Right hindlimb (tissue), 1 donor: ENCODE measurements at regions not wholly inside any gene's neighbourhood (a gene's known extent, or its start where the extent isn't known, plus 50 kb on each side); places are given as distances from the start of the nearest gene placed in this dataset.

Experiments used
- DNase-seq: peaks from one replicate; pipeline ENCODE4 v3.0.0-alpha.2; 2018

DNA sequence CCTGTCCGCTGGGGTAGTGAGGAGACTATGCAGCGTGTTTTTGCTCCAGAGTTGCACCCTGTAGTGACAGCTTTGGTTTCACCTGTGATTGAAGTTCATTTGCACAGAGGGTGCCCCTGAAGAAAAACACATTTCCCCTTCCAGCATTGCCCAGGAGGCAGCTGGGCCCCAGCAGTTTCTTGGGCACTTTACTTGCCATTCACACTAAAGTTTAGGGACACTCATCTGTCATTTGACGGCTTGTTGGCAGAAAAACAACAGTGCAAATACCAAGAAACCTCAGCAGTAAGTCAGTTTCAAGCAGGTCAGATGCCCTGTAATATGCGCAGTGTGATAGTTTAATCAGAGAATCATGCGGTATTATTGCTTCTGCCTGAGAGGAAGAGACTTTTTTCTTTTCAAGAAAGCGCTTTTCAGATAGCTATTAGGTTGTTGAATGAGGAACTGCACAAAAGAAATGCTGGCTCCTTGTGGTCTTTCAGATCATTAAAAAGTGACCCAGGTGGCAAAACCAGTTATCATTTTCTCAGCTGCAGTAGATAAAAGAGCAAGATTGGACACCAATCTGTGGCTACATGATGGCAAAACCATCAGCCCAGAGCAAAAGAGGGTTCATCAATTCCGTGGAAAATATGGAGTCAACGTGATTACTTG, 136.2 kb upstream of the PUM3 start:
- DNase-seq = no peak

DNA sequence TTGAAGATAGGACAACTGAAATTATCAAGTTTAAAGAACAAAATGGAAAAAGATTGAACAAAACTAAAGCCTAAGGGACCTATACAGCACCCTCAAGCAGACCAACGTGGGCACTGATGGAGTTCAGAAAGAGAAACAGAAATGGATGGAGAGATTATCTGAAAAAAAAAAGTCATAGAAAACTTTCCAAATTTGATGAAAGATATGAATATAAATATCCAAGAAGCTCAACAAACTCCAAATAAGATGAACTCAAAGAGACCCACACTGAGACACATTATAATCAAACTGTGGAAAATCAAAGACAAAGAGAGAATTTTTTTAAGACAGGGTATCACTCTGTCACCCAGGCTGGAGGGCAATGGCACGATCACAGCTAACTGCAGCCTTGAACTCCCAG, 128.6 kb upstream of the PUM3 start:
- DNase-seq = no peak

DNA sequence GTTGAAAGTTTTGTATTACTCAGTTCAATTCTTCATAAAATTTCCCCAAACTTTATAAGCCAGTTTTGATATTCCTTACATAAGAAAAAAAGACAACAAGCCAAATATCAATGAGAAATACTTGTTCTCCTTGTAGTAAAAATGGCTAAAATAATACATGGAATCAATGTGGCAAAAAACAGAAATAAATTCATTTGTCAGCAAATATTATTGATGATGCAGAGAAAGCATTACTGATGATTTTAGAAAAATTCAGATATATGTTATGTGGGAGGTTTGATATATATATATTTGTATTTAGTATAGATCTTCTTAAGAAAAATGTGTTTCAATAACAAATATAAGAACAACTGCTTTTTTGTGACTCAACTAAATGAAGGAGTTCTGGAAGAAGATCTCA, 127.0 kb upstream of the PUM3 start:
- DNase-seq = no peak

DNA sequence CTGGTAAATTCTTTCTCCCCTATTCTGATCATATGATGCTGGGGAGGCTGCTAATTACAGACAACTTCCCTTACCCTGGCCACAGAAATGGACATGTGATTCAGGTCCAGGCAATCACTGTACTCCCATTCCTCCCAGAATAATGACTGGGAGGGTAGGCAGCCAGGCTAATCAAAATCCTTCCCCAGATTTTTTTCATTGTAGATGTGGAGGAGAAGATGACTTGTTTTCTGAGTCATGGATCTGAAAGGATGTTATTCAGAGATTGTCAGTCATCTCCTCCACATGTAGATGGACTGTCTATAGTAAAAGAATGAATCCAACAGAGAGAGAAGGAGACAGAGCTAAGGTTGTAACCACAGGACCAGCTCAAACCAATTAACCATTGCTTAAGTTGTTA, 123.9 kb upstream of the PUM3 start:
- no peak for DNase-seq

DNA sequence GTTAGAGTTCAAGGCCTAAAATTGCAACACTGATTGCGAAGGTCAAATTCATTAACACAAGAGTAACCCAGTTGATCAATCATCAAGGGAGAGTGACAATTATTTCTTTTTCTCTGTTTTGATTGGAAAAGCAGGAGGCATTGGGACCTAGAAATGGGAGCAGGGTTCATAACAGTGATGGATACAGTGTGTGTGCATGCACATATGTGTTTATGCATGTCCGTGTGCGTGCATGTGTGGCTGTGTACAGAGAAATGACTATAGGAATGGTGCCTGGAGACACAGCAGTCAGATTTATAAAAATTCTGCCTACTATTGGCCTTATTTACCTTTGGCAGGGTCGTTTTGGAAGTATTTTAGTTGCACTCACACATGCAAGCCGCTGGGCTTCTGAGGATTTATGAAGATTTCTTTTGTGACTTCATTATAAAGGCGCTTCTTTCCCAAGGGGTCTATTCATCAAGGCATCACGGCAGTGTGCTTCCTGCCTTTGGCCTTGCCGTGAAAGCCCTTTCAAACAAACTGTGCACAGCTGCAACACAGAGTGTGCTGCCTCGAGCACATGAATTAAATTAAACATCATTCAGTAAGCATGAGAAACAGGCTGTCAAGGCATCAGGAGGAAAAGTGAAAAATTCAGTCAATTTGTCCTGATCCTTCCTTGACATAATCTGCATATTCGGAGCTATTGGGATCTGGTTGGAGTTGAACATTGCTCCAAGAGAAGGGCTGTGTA, 122.8 kb upstream of the PUM3 start:
- DNase-seq = peak; percentile 57

DNA sequence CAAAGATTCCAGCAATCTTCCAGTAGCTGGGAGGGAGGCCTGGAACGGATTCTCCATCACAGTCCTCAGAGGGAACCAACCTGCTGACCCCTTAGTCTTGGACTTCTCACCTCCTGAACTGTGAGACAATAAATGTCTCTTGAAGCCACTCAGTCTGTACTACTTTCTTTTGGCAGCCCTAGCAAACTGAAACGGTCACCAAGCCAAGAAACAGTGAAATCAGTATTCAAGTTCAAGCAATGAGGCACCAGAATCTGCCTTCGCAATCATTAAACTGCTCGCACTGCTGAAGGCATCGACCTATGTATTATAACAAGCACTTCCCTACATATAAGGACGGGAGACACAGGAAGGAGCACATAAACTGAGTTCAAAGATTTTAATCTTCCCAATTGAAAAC, 120.6 kb upstream of the PUM3 start:
- DNase-seq = peak; percentile 30

DNA sequence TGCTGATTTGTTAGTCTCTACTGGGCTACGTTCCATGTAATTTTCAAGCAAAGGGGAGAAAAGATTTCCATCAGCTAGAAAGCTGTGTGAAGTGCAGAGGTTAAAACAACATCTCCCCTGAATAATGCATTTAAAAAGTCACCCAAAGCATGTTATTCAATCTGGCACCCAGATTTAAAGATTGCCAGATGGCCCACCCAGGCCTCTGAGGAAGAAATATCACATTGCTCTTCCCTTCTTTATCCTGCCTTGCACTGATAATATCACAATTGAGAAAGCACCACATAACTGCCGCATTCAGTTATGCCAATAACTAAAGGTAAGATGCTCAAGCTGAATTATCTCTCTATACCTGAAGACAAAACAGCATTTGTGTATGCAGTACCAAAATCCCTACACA, 119.4 kb upstream of the PUM3 start:
- no peak for DNase-seq

DNA sequence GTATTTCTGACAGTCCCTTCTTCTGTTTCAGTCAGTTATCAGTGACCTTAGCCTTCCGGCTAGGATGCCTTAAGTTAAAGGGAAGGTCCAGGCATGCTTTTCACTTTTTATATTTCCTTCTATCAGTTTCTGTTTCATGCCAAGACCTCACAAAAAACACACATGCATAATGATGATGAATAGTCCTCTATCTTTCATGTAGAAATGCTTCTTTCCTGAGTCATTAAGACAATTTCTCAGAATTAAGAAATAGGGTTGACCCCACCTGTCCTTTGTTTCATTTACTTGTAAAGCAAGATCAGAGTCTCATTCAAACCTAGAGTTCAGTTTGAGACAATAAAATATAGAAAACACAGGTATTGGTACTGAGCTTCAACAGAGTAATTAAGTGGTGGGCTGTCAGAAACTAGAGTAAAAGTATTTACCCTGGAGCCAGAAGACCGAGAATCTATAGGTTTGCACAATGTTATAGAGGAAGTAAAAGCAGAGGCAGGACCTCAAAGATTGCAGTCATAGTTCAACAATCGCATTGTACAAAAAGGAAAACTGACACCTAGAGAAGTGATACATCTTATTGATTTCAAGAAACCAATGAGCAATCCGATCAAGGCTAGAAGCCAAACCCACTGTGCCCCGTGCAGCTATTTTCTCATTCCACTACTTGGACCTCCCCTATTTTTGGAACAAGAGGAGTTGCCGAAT, 118.7 kb upstream of the PUM3 start:
- no peak for DNase-seq

DNA sequence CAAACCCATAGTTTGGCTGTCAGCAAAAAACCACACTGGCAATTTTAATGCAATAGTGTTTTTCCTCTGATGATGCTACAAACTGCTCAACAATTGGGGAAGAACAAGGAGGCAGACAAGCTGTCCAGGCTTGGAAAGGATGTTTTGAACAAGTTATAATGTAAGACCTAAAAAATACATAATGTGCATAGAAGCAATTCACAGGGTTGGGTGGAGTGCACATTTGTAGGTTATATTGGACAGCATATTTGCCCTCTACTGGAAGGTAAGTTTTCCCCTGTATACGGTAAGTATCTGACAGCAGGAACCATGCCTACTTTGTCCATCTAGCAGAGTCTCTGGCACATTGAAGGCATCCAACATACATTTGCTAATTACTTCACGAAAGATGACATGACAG, 114.3 kb upstream of the PUM3 start:
- DNase-seq = no peak

DNA sequence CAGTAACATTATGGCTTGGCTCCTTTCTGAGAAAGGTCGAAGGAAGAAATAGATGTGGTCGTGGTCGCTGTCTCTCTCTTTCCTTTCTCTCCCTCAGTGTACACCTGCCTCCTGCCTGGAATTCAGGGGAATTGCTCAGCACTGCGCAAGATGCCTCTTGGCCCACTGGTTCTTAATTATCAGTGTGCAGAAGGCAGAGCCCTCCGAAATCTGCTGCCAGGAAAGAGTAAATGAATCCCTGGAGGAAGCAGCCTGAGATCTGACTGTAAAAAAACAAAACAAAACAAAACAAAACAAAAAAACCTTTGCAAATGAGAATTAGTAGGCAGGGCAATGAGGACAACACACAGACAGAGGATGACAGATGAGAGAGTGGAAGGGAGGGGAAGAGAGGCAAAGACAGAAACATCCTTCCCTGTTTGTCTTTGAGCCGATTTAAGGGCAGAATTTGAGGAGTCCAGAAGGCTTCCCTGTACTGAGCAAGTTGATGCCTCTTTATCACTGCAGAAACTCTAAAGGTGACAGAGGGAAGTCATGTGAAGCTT, 113.8 kb upstream of the PUM3 start:
- no peak for DNase-seq

DNA sequence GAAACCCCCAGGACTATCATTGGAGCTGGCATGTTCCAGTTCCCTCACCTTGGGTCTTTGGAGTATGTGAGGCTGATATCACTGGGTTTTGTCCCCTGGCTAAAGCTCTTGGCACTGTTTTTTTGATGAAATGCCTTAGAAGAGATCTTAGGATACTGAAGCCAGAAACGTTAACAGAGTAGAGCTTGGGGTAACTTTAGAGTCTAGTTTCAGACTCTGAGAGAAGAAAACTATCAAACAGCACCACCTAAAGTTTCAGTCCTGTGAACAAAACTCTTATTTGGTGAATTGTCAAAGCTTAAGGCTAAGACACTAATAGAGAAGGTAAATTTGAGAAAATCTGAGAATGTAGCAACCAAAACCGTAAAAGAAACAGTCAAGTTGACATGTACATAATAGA, 111.7 kb upstream of the PUM3 start:
- DNase-seq = no peak

DNA sequence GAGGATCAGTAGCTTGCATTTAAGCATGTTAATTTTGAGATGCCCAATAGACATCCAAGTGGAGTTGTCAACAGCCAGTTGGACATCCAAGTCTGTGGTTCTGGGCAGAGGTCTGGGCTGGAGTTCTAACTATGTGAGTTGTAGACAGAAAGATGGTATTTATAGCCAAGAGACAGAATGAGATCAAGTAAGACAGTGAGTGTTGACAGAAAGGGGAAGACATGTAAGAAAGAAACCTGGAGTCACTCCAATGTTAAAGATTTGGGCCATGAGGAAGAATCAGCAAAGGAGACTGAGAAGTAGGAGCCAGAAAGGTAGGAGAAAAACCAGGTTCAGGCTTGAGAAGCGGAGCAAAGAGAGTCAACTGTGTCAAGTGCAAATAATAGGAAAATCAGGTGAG, 95.5 kb upstream of the PUM3 start:
- DNase-seq = no peak

DNA sequence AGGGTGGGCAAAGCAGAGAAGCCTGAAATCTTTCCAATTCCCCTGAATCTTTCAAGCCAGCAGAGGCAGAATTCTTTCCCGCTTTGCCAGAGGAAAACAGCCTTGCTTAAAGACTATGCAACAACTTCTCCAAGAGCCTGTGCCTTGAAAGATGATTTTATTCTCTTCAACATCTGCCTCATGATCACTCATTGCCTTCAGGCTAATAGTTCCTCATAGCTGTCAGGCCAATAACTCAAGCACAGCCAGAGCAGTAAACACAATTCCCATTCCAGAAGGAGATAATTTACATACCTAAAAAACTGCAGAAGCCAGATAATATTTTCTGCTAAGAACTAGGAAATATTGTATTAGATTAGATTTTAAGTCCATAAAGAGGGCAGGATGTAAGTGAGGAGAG, 92.3 kb upstream of the PUM3 start:
- DNase-seq = no peak

DNA sequence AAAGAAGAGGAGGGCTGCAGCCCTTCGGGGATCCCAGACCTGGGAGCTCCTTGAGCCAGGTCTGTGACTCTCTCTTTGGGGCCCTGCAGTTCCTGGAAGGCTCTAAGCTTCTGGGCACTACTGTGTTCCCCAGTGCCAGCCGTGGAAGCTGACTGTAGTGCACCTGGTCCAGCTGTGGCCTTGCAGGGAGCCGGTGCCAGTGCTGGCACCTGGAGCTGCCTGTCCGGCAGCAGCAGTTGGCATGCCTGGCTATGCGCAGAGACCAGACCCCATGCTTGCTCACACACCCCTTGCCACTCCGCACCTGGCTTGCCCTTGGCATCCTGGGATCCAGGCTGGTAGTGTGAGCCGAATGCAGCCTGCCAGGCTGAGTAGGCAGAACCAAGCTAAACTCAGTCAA, 91.0 kb upstream of the PUM3 start:
- DNase-seq = no peak

DNA sequence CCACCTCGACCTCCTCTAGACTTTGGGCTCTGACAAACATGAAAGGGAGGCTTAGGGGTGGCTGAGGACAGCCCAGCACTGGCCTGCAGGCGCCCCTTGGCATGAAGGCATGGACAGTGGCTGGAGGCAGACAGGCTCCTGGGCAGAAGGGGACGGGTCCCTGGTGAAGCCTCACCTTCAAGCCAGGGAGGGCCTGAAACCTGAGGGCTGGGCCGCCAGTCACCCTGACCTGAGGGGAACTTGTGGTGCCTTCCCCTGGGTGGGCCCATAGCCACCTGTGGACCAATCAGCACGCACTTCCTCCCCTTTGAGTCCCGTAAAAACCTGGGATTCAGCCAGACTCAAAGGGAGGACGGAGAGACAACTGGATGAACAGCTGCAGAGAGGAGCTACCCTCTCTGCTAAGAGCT, 90.4 kb upstream of the PUM3 start:
- DNase-seq = no peak

DNA sequence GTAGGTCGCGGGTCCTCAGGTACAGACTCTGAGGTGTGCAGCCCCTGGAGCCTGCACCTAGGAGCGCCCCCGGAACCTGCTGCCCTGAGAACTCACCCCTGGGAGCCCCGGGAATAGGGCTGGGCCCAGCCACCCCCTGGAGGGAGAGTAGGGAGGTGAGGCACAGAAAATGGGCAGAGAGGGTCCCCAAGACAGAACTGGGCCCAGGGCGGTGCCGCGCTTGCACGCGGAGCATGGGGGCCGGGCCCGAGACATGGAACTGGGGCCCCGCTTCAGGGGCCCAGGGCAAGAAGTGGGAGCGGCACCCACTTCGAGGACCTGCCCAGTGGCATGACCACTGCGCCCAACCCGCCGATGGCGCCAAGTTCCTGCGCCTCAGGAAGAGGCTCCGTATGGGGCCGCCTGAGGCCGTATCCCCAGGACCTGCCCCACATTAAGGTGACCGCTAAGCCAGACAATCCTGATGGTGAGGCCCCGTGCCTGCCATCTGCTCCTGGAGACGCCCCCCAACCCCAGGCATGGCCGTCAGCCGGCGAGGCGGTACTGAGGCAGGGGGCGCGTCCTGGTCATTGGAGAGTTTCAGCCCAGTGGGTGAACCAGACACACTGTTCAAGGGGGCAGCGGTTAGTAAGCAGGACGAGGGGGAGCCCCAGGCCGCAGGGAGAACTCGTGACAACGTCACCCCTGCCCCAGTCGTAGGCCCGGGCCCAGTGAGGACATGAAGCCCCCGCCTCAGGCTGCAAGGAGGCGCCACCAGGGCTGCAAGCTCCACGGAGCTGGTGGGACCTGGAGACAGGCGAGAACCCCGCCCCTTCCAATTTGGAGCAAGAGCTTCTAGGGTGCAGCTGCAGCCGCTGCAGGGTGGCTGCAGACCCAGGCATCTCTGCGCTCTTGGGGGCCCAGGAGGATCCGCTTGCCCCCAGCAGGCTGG, 89.5 kb upstream of the PUM3 start:
- DNase-seq = no peak

DNA sequence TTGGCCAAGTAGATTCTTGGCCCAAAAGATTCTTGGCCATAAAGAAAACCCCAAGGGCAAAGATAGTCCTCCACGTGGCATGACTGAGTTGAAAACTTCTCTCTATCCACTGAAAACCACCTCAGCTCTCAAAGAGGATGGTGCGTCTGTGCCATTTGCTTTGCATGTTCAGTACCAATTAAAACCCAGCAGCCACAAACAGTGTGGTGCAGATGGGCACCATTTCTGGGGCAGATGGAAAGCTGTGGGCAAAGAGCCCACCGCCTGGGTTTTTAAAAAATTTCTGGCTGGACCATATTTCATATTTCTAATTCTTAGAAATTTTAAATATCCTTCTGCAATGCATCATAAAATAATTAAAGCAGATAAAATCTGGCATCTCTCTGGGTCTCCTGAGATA, 84.5 kb upstream of the PUM3 start:
- DNase-seq = no peak

DNA sequence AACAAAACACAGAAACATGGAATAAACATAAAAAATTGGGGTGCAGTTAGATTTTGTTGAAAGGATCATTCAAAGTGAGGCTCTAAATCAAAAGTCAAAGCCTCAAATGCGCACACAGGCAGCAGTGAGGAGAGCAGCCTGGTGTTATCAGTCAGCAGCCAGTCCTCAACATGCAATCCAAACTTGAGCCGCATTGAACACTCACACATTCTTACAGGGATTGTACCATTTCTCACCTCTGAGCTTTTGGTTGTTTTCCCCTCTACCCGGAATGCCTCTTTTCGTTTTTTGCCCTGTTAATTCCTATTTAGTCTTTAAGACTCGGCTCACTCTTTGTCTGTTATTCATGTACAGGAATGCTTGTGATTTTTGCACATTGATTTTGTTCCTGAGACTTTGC, 81.1 kb upstream of the PUM3 start:
- no peak for DNase-seq

DNA sequence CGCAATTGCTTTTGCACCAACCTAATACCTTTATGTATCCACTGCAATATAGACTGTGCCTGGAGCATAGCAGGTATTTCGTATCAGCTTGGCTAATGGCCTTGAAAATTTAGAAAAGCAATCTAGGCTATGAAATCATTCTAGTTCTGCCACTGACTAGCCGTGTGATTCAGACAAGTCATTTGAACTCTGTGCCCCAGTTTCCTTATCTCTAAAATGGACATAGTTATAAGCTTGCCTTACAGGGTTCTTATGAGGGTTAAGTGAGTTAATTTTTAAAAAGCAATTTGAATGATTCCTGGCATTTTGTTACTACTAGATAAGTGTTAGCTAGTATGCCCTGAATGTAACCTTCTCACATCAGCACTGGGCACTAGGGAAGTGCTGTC, 80.5 kb upstream of the PUM3 start:
- DNase-seq = no peak

DNA sequence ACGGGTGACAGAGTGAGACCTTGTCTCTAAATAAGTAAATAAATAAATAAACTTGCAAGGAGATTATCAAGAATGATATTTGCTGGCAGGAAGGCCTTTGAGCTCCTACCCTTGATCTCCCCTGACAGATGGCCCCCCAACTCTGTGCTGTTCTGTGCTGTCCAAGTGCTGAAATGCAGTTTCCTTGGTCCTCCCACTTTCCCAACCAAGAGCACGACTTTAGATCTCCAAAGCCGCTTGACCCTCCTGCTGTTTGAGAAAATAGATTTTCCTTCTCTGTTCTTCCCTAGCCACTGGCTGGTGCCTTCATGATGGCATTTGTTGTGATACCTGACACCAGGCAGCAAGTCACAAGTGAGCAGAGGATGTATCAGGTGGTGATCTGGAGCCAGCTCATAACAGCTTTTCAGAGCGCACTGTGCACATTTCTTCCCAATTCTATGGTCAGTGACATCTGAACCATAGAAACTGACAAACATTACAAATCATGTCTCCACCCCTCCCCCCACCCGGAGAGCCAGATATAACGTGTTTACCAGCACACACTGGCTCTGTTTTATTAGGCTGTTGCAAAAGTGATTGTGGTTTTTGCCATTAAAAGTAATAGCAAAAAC, 80.0 kb upstream of the PUM3 start:
- no peak for DNase-seq

DNA sequence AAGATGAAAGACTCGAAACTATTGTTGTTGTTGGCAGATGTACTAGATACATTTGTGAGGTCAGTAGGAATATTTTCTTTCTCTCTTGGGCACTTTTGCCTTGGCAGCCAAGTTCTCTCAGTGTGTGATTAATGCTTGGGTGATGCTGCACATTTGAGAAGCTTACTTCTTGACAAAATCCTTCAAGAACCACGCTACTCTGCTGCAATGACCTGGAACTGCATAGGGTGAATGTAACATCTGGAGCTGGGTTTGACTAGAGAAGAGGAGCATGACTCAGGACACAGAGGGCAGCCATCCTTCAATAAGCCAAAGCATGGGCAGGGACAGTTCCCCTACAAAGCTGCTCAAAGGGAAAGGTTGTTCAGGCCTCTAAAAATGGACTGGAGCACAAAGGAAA, 75.5 kb upstream of the PUM3 start:
- DNase-seq = no peak

DNA sequence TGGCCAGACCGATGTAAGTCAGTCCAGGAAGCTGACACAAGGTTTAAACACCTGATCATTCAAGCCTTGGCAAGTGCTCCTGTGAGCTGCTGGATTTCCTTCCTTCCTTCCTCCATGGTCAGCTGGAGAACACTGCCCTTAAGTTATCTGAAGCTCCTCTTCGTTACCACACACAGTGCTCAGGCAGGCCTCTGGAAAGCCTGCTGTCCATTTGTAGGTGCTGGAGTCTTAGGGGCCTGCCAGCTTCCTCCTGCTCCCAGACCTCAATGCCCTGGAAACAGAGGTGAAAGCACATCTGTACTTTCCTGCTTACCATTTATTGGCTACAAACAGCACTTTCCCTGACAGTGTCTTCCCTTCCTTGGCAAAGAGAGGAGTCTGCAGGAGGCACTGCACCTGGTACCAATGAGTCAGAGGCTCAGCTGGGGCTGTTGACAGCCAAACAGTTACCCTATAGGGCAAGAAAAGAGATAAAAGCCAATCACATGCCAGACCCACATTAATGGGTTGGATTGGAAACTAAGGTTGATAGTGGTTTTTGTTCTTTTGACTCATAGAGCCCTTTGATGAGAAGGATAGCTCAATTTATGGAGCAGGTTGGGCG, 72.6 kb upstream of the PUM3 start:
- DNase-seq = no peak
